EH (cell line): ENCODE measurements at regions not wholly inside any gene's neighbourhood (a gene's known extent, or its start where the extent isn't known, plus 50 kb on each side); places are given as distances from the start of the nearest gene placed in this dataset.
A peak's percentile ranks its signal among the peaks of the same experiment; 100 is the strongest.

Source experiments
- DNase-seq: peaks from one replicate; pipeline ENCODE4 v3.0.0-alpha.2; 2015; ENCODE audit warnings: low read depth

DNA sequence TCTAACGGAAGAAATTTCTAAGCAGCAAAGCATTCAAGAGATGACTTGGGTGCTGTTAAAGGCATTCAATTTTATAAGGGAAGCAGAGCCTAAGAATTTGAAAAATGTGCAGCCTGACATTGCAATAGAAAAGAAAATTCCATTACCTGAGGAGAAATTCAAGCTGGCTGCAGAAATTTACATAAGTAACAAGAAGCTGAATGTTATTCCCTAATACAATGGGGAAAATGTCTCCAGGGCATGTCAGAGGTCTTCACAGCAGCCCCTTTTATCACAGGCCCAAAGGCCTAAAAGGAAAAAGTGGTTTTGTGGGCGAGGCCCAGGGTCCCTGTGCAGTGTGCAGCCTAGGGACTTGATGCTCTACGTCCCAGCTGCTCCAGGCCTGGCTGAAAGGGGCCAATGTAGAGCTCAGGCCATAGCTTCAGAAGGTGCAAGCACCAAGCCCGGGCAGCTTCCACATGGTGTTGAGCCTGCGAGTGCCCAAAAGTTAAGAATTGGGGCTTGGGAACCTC, 306.7 kb downstream of the RDH14 start:
- DNase-seq, result no peak

DNA sequence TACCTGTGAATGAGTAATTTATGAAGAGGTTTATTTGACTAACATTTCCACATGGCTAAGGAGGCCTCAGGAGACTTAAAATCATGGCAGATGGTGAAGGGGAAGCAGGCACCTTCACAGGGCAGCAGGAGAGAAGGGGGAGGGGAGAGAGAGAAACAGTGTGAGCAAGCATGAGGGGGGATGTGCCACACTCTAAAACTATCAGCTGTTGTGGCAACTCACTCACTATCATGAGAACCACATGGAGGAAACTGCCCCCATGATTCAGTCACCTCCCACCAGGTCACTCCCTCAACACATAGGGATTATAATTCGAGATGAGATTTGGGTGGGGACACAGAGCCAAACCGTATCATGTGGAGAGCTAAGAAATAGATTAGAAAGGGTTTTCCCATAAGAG, 309.0 kb downstream of the RDH14 start:
- no peak for DNase-seq

DNA sequence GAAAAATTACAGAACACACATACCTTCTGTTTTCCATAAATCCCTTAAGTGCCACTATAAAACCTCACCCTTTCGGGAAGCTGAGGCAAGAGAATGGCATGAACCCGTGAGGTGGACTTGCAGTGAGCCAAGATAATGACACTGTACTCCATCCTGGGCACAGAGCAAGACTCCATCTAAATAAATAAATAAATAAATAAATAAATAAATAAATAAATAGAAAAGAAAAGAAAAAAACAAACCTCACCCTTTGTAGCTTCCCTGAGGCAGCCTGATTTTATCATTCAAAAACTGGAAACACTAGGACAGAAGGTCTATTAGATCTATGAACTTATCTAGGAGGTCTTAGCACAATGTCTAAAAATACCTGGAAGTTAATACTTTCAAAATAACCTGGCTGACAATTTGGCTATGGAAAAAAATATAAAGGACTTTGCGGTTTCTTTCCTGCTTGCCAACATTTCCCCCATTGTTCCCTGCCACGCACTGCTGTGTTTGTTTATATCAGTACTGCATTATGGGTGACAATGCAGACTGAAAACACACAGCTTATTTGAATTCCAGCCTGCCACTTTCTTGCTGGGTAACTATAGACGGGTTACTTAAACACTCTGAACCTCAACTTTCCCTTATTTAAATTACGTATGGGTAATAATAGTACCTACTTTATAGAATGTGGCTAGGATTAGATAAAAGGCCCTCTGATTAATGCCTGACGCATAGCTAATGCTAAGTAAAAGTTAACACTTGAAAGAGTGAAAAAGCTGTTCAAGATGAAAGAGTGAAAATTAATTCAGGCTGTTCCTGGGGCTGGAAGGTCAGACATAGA, 313.0 kb downstream of the RDH14 start:
- DNase-seq, result no peak

DNA sequence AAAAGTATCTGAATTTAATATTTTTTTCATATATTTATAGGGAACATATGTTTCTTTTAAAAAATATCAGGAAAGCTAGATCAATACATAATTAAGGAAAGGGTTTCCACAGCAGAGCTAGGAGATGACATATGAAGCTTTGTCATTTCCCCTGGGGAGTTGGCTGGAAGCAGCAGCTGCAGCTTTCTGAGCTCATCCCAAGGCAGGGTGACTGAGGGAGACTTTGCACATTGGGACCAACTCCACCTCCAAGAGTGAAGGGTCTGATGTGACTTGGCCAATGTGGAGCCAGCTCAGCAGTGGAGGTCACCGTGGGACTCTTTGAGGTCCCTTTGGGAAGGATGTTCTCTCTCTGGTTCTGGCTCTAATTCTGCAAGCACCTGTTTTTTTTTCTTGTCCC, 315.1 kb downstream of the RDH14 start:
- no peak for DNase-seq

DNA sequence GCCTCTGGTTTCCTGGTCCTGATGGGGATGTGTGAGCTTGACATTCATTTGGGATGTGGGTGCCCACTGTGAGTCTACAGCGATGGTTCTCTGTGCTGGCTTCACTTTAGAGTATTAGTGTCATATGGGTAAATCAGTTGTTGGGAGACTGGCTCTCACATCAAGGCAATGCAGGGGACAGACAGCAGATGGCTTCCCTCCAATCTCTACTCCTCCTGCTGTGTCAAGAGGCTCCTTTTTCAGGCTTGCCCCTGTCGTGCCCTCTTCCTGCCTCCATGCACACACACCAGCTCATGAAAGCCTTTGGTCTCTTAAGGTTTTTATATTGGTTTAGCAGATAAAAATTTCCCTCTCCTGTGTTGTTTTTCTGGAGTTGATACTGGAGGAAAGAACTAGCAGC, 315.6 kb downstream of the RDH14 start:
- DNase-seq, result no peak

DNA sequence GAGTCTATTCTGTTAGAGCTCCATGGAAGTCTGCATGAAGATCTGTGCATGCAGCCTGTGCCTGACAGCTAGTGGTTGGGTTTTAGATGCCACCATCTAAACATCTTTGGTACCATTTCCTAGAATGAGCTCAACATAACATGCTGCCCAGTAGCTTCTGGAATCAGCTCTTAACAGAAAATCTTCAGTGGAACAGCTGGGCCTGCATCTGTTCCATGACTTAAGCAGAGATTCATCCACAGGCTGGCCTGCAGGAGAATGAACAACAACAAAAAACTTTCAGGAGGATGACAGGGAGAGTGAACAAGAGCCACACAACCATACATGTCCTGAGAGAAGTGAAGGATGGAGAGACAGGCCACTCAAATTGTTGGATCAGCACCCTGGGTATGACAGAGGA, 316.6 kb downstream of the RDH14 start:
- DNase-seq, result no peak

DNA sequence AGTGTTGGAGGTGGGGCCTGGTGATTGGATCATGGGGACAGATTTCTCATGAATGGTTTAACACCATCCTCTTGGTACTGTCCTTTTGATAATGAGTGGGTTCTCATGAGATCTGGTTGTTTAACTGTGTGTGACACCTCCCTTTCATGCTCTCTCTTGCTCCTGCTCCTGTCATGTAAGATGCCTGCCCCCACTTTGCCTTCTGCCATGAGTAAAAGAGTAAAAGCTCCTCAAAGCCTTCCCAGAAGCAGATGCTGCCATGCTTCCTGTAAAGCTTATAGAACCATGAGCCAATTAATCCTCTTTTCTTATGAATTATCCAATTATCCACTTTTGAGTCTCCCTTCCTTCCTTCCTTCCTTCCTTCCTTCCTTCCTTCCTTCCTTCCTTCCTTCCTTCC, 317.7 kb downstream of the RDH14 start:
- no peak for DNase-seq

DNA sequence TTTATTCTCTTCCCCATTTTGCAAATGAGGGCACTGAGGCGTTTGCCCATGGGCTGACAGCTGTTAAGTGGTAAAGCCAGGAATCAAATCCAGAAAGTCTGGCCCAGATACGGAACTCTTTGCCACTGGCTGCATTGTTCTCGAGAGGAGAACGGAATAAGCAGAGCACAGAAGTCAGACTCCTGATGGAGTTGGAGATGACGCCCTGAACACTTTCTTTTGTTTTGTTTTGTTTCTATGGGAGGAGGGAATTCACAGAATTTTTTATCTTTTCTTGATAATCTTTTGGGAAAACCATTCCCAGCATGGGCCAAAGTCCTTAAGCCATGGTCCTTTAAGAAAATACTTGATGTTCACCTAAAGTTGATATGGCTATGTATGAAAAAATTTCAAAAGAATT, 322.2 kb downstream of the RDH14 start:
- no peak for DNase-seq

DNA sequence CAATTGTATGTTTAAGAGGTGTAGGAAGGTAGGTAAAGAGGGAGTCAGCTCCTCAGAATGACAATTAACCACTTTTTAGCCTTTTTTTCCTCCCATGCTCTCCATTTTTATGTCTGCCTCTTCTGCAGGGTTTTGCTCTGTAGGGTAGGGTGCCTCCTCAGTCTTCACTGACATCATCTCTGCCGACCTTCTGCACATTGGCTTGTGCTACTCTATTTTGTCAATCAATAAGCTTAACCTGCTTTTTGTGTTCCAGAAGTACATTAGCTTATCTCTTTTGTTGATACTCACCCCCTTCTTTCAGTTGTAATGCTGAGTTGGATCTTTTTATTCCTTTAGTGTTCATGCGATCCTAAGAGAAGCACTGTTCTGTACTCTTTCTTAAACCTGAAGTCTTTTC, 323.2 kb downstream of the RDH14 start:
- no peak for DNase-seq

DNA sequence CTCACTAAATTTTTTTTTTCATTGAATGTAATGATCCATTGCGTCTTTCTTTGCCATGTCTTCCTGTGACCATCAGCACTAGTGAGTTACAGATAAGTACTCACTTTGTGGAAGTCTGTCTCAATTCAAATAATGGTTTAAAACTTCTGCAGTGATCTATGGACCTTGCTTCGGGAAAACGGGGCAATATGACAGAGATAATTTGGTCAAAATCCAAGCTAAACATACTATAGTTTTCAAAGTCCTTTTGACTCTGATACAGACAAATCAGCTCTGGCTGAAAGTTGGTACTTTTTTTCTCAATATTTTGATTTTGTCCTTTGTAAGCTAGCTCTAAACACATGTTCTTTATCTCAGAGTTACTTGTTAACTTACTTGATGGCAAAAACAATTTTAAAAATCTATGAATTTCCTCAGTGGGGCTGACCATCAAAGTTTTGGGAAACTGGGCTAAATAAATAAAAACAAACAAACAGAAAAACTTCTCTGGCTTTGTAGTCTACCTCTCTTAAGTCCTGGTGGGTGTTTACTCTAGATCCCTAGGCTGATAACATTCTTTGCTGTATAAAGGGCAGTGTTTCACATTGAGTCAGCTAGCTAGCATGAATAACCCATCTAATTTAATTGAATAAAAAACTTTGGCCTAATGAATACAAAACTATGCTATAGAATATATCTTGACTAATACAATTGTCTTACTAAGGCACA, 327.6 kb downstream of the RDH14 start:
- DNase-seq, result peak; percentile 24

DNA sequence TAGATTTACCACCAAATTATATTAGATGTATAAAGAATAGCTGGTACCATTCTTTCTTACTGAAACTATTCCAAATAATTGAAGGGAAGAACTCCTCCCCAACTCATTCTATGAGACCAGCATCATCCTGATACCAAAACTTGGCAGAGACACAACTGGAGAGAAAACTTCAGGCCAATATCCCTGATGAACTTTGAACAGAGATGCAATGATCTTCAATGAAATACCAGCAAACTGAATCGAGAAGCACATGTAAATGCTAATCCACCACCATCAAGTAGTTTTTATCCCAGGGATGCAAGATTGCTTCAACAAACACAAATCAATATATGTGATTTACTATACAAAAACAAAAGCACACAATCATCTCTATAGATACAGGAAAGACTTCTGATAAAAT, 329.8 kb downstream of the RDH14 start:
- no peak for DNase-seq

DNA sequence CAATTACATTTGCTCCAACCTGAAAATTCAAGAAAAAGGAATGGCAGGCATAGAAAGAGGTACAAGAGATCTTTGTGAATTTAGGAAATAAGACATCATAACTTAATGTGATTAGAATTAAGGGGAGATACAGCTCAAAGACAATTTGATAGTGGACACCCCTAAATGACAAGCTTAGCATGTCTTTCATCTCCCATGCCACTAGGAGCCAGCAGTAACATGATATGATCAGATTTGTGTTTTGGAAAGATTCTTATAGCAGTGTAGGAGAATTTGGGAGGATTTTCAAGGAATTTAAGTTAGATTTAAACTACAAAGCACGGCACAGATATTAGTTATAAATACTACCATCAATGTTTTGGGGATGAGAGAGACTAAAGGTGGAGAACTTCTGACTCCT, 340.8 kb downstream of the RDH14 start:
- peak; percentile 20 for DNase-seq

DNA sequence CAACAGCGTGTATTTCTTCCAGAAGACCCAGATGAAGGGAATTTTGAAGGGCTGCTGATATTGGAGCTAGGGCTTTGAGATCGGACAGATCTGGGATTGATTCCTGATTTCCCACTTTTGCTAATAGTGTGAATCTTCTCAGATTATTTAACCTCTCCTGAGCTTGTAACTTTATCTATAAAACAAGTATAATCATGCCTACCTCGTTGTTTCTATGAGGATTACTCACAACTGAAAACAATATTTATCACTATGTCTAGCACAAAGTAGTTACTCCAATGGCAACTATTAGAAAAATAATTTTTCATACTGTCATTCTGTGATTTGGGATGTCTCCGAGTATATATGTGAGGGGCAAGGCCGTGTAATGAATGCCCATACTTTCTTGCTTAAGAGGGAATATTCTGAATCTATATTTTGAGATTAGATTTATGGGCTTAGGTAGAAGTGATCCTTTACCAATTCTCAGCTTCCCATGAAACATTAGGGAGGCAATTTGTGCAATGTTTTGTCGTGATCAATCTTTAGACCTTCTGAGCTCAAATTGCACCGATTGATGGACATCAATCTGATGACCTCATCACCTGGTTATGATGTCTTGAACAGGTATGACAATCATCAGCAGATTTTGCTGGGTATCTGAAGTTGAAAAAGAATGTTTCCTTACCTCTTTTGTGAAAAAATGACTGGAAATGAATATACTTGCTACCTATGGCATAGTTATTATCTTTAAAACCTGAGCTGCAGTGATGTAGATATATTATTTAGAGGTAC, 339.9 kb downstream of the KCNS3 start:
- no peak for DNase-seq

DNA sequence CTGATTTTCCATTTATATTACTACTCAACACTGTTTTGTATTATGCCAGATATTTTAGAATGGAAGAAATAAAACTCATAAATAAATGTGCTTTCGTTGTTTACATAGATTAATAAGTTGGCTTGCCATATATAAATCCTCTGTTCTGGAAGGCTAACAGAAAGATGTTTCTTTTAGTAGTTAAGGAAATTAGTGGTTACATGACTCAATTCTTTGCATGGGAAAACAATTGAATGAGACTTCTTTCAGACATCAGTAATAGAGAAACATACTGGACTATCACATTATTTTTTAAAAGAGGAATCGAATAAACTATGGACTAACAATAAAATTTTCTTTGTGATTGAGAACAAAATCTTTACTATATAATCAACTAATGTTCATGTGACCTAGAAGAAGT, 336.5 kb downstream of the KCNS3 start:
- peak; percentile 6 for DNase-seq

DNA sequence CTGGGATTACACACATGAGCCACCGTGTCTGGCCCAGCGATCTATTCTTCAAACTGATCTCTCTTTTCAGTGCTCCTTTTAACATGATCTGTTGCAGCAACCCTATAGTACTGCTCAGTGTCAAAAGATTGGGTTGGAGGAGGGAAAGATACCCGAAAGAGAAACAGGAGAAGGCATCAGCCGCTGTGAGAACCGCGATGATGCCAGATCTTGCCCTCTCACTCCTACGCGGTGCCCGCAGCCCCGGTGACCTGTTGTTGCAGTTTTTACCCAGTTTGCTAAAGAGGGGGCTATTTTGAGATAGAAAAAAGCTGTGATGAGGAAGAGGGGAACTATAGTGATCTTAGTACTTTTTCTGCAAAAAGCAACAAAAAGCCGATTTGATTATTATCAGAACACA, 335.5 kb downstream of the KCNS3 start:
- no peak for DNase-seq

DNA sequence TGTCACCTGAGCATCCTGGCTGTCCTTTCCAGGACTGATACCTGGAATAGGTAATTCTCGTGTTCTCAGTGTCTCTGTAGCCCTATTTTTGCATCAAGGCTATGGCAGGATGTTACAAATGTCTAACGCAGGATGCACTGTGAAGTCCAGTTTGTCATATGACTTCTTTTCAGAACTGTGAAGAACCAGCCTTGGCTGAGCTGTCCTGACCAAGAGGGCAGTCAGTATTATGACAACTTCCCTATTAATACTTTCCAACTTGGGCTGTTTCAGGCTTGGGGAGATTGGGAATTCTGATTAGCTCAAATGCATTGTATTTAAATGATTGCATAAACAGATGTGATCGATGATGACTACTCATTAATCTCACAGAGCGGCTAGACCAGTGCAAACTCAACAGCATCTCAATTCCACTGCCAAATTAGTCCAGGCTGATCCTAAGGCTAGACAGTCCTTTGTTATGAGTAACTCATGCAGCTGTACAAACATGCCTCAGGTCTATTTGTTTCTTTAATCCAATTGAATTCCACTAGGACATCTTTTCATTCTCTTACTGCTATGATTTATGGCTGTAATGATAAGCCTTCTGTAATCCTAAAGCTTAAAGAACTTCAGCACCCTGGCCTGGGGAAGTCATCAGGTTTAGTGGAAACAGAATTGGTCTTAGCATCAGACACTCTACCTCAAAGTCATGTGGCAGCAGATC, 331.6 kb downstream of the KCNS3 start:
- DNase-seq, result peak; percentile 71

DNA sequence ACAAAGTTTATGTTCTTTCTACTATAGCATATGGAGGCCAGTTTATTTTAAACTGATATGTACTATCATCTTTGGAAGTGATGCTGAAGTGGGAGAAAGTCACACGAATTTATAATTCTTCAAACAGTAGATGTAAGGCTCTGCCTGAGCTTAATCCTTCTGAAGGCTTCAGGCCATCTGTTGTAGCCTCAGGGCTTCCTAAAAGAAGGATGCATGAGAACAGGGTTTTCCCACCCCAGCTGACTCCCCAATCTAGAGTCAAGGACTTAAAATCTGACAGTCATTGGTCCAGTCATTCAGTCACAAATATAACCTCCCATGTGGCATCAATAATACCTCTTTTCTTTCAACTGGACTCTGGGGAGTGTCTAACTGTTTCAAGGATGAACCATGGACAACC, 330.5 kb downstream of the KCNS3 start:
- DNase-seq, result no peak

DNA sequence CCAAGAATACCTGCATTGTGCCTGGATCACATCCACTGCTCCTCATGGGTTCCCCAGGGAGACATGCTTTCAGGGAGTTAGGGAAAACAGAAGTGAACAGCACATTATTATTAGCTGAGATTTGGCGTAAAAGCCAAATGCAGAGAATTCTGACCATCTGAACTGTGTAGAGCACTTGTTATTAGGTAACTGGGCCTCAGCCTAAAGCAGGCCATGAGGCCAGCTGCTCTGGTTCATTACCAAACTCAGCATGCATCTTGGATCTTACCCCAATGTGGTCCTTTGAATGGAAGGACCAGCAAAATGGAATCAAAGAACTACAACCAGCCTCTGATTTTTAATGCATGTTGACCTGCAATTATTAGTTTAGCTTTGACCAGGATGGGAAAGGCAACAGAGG, 322.3 kb downstream of the KCNS3 start:
- no peak for DNase-seq

DNA sequence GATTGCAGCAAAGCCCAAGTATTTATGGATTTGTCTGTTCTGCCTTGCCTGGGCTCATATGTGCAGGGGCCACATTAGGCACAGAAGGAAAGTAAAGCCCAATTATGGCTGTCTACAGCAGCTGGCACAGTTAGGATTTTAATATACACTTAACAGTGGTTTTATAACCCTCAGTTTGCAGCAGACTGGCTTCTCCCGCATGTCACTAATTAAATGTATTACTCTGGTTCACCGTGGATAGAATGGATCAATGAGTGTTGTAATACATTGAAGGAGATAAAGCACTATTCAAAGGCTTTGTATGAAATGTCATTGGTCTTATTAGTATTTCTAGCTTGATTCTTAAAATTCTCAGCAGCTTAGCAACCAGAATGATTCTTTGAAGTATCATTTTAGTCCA, 320.2 kb downstream of the KCNS3 start:
- DNase-seq, result no peak

DNA sequence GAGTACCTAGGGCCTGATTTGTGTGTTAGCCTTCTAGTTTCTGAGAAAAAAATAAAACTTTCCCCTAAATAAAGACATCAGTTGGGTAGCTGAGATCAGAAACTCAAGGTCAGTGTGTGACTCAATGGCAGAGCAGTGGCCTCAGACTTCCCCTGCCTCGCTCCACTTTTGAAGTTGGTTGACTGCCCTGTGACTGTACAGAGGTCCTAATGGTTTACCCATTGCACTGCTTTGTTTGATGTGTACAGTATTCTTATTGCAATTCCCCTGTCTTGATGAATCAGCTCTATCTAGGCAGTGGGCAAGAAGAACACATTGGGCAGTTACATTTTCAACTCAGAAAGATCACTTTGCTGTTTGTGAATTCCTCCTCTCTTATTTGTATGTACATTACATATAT, 315.7 kb downstream of the KCNS3 start:
- no peak for DNase-seq

DNA sequence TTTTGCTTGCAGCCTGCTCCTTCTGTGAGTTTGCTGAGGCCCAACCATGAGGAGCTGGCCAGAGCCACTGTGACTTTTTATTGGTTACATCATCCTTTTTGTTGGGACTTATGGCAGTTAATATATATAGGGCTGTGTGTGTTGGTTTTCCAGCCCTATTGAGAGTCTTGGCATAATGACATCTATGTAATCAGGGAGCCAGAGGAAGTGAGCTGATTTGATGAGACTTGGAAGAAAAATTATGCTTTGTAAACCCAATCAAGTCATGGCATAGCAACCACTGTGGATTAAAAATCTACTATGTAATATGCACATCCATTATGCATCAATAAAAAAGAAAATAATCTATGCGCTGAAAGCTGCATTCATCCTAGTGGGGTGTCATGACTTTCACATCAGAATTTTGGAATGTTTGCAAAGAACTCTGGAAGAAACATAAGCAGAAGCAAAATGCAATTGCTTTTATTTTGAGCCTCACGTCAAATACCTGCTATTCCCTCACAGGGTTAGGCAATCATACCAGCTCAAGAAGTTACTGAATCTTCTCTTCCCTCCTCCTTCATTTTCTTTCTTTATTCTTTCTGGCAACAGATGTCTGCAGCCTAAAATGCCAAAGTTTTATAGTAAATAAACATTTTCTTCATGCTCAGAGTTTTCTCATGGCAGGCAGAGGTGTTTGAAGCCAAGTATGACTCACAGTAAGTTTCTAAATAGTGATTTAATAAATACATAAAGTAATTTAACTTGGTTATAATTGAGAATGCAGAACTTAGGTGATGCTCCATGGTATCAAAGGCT, 308.5 kb downstream of the KCNS3 start:
- no peak for DNase-seq
